SK-N-SH (cell line): ENCODE measurements at regions not wholly inside any gene's neighbourhood (a gene's known extent, or its start where the extent isn't known, plus 50 kb on each side); places are given as distances from the start of the nearest gene placed in this dataset.

ENCODE experiments used
- EP300 ChIP-seq, 2 experiments: IDR thresholded peaks; 2 replicates each; pipeline versions ENCODE4 v1.4.0 to v1.6.1; 2012; ENCODE audit warnings: borderline replicate concordance in 1 of 2, low read depth in 1 of 2, low read length in 1 of 2
- GABPA ChIP-seq: IDR thresholded peaks from 2 replicates; pipeline ENCODE4 v1.4.0; 2012; ENCODE audit warnings: low read depth, mild to moderate bottlenecking
- JUND ChIP-seq: IDR thresholded peaks from 2 replicates; pipeline ENCODE4 v1.4.0; 2012
- TEAD4 ChIP-seq: IDR thresholded peaks from 2 replicates; pipeline ENCODE4 v1.4.0; 2012; ENCODE audit warnings: mild to moderate bottlenecking, borderline replicate concordance; ENCODE audit not compliant: insufficient read depth
- YY1 ChIP-seq: IDR thresholded peaks from 2 replicates; pipeline ENCODE4 v1.4.0; 2012; ENCODE audit warnings: low read depth, mild to moderate bottlenecking
- TF ChIP-seq, protein P1 (sequence below): fragments of 200-600 bp; sonication (generic); IDR thresholded peaks from 2 replicates; pipeline ENCODE4 v1.6.1; 2017; ENCODE audit warnings: antibody characterized with exemption, mild to moderate bottlenecking, moderate library complexity
- TF ChIP-seq, protein P2 (sequence below): IDR thresholded peaks from 2 replicates; pipeline ENCODE4 v1.6.1; 2012; ENCODE audit warnings: mild to moderate bottlenecking, low read depth, low read length, moderate library complexity

- TF ChIP-seq YY1 = no peak
- TF ChIP-seq, protein P1, sequence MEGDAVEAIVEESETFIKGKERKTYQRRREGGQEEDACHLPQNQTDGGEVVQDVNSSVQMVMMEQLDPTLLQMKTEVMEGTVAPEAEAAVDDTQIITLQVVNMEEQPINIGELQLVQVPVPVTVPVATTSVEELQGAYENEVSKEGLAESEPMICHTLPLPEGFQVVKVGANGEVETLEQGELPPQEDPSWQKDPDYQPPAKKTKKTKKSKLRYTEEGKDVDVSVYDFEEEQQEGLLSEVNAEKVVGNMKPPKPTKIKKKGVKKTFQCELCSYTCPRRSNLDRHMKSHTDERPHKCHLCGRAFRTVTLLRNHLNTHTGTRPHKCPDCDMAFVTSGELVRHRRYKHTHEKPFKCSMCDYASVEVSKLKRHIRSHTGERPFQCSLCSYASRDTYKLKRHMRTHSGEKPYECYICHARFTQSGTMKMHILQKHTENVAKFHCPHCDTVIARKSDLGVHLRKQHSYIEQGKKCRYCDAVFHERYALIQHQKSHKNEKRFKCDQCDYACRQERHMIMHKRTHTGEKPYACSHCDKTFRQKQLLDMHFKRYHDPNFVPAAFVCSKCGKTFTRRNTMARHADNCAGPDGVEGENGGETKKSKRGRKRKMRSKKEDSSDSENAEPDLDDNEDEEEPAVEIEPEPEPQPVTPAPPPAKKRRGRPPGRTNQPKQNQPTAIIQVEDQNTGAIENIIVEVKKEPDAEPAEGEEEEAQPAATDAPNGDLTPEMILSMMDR = no peak
- TF ChIP-seq GABPA = no peak
- no peak for TF ChIP-seq EP300 (IDR thresholded peaks at IDR 0.05; ENCODE audit: borderline replicate concordance in 1 of 2, low read depth in 1 of 2, low read length in 1 of 2)
- TF ChIP-seq, protein P2, sequence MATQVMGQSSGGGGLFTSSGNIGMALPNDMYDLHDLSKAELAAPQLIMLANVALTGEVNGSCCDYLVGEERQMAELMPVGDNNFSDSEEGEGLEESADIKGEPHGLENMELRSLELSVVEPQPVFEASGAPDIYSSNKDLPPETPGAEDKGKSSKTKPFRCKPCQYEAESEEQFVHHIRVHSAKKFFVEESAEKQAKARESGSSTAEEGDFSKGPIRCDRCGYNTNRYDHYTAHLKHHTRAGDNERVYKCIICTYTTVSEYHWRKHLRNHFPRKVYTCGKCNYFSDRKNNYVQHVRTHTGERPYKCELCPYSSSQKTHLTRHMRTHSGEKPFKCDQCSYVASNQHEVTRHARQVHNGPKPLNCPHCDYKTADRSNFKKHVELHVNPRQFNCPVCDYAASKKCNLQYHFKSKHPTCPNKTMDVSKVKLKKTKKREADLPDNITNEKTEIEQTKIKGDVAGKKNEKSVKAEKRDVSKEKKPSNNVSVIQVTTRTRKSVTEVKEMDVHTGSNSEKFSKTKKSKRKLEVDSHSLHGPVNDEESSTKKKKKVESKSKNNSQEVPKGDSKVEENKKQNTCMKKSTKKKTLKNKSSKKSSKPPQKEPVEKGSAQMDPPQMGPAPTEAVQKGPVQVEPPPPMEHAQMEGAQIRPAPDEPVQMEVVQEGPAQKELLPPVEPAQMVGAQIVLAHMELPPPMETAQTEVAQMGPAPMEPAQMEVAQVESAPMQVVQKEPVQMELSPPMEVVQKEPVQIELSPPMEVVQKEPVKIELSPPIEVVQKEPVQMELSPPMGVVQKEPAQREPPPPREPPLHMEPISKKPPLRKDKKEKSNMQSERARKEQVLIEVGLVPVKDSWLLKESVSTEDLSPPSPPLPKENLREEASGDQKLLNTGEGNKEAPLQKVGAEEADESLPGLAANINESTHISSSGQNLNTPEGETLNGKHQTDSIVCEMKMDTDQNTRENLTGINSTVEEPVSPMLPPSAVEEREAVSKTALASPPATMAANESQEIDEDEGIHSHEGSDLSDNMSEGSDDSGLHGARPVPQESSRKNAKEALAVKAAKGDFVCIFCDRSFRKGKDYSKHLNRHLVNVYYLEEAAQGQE = no peak
- no peak for TF ChIP-seq TEAD4
- no peak for TF ChIP-seq JUND
Observed at GRCh38 chr4:176588436-176588835, 204.3 kb downstream of the VEGFC start.
